Ascending aorta (tissue), 2 donors: ENCODE measurements at regions not wholly inside any gene's neighbourhood (a gene's known extent, or its start where the extent isn't known, plus 50 kb on each side); places are given as distances from the start of the nearest gene placed in this dataset.

Experiments
- DNase-seq, 2 donors: peaks; one replicate each; pipeline ENCODE4 v3.0.0-alpha.2; 2019; ENCODE audit warnings: low spot score in 2 of 2
- H3K27ac ChIP-seq, 2 donors: fragments of 200-600 bp; sonication (generic); one replicate each; pipeline ENCODE4 v1.5.1; 2016 to 2017; ENCODE audit warnings: mild to moderate bottlenecking in 1 of 2
- H3K27me3 ChIP-seq: fragments of 200-600 bp; sonication (generic); one replicate; pipeline ENCODE4 v1.5.1; 2017
- H3K36me3 ChIP-seq, 2 donors: fragments of 200-600 bp; sonication (generic); one replicate each; pipeline ENCODE4 v1.5.1; 2016
- H3K4me1 ChIP-seq, 2 donors: fragments of 200-600 bp; sonication (generic); one replicate each; pipeline ENCODE4 v1.5.1; 2016 to 2017; ENCODE audit warnings: mild to moderate bottlenecking in 1 of 2
- H3K4me3 ChIP-seq, 2 donors: fragments of 200-600 bp; sonication (generic); one replicate each; pipeline ENCODE4 v1.5.1; 2016 to 2017; ENCODE audit warnings: mild to moderate bottlenecking in 1 of 2
- H3K9me3 ChIP-seq, 2 donors: fragments of 200-600 bp; sonication (generic); one replicate each; pipeline ENCODE4 v1.5.1; 2016
- CTCF ChIP-seq, 3 experiments: fragments of 200-600 bp in 2 of 3; fragments of 450-650 bp in 1 of 3; sonication (generic) in 2 of 3; IDR thresholded peaks; one replicate each; pipeline ENCODE4 v1.5.1; 2016 to 2019; ENCODE audit warnings: antibody characterized with exemption in 3 of 3, mild to moderate bottlenecking in 1 of 3, moderate library complexity in 1 of 3
- intact Hi-C: fragments of 100-400 bp; cut with DNase I; formaldehyde crosslinking; loops from one replicate; pipeline ENCODE4 v1.15.1; 2023

GRCh38 chr12:3336606-3337311, 154.2 kb upstream of the PRMT8 start:
- no peaks in the 10 kb centered on the region for H3K9me3 ChIP-seq
- TF ChIP-seq CTCF (IDR thresholded peaks at IDR 0.05), result no peak
- no peaks in the 10 kb centered on the region for H3K27me3 ChIP-seq
- no peak overlapping the region for H3K4me3 ChIP-seq
- H3K36me3 ChIP-seq, result no peaks in the 10 kb centered on the region
- H3K4me1 ChIP-seq, result no peaks in the 10 kb centered on the region
- H3K27ac ChIP-seq, result no peak overlapping the region
- DNase-seq, result no peak
- intact Hi-C loops, result no loop called here

GRCh38 chr12:3337944-3338343, 153.1 kb upstream of the PRMT8 start:
- Histone ChIP-seq H3K9me3 (no peaks in the 10 kb centered on the region), H3K4me3 (no peak overlapping the region), H3K4me1 (no peaks in the 10 kb centered on the region), H3K27me3 (no peaks in the 10 kb centered on the region), H3K27ac (no peak overlapping the region), H3K36me3 (no peaks in the 10 kb centered on the region)
- no peak for DNase-seq
- TF ChIP-seq CTCF (IDR thresholded peaks at IDR 0.05), result no peak
- intact Hi-C loops, result no loop called here

- H3K36me3 ChIP-seq, result no peaks in the 10 kb centered on the region
- H3K27me3 ChIP-seq, result no peaks in the 10 kb centered on the region
- no peak overlapping the region for H3K4me3 ChIP-seq
- no peak overlapping the region for H3K27ac ChIP-seq
- no peak for DNase-seq
- no peak for TF ChIP-seq CTCF (IDR thresholded peaks at IDR 0.05)
- no peaks in the 10 kb centered on the region for H3K9me3 ChIP-seq
- no peaks in the 10 kb centered on the region for H3K4me1 ChIP-seq
- intact Hi-C loops, result no loop called here
Observed at GRCh38 chr12:3339221-3339620, 151.8 kb upstream of the PRMT8 start.

GRCh38 chr12:3341594-3341993, 149.4 kb upstream of the PRMT8 start:
- H3K27ac ChIP-seq, result no peak overlapping the region
- no peaks in the 10 kb centered on the region for H3K36me3 ChIP-seq
- no peaks in the 10 kb centered on the region for H3K9me3 ChIP-seq
- no peaks in the 10 kb centered on the region for H3K27me3 ChIP-seq
- H3K4me1 ChIP-seq, result no peaks in the 10 kb centered on the region
- DNase-seq, result no peak
- no peak overlapping the region for H3K4me3 ChIP-seq
- no peak for TF ChIP-seq CTCF (IDR thresholded peaks at IDR 0.05)
- intact Hi-C loops, result no loop called here

- no peak for DNase-seq
- intact Hi-C loops, result no loop called here
- no peak overlapping the region for H3K27ac ChIP-seq
Observed at GRCh38 chr12:3342051-3342450, 149.0 kb upstream of the PRMT8 start.

More at GRCh38 chr12:3342051-3342450, 149.0 kb upstream of the PRMT8 start:
- no peak overlapping the region for H3K4me3 ChIP-seq
- no peaks in the 10 kb centered on the region for H3K4me1 ChIP-seq
- peak in 1 of 3 experiments; percentile 17 for TF ChIP-seq CTCF (IDR thresholded peaks at IDR 0.05)
- no peaks in the 10 kb centered on the region for H3K36me3 ChIP-seq
- no peaks in the 10 kb centered on the region for H3K9me3 ChIP-seq
- no peaks in the 10 kb centered on the region for H3K27me3 ChIP-seq
